Astrocyte of the hippocampus (primary cell): ENCODE measurements at regions not wholly inside any gene's neighbourhood (a gene's known extent, or its start where the extent isn't known, plus 50 kb on each side); places are given as distances from the start of the nearest gene placed in this dataset.
"Not testable (repeated sequence)": the region's sequence is repeated elsewhere in the genome, so short reads cannot be mapped to it uniquely, and the experiment has no call there.

Experiments
- DNase-seq: peaks from one replicate; pipeline ENCODE4 v3.0.0; 2011; ENCODE audit warnings: low read depth, low spot score

GRCh38 chr4:111031001-111031579 lies 408.2 kb upstream of the PITX2 start:
- no peak for DNase-seq

GRCh38 chr4:111031596-111031995 lies 408.7 kb upstream of the PITX2 start:
- no peak for DNase-seq

- no peak for DNase-seq
Observed at GRCh38 chr4:111037591-111038360, 414.9 kb upstream of the PITX2 start.

GRCh38 chr4:111040904-111041303 lies 418.0 kb upstream of the PITX2 start:
- DNase-seq = no peak

- no peak for DNase-seq
Observed at GRCh38 chr4:111043286-111043685, 420.4 kb upstream of the PITX2 start.

GRCh38 chr4:111045992-111046391 lies 423.1 kb upstream of the PITX2 start:
- no peak for DNase-seq

GRCh38 chr4:111046811-111047210 lies 423.9 kb upstream of the PITX2 start:
- DNase-seq = no peak

- no peak for DNase-seq
Observed at GRCh38 chr4:111048316-111048715, 425.4 kb upstream of the PITX2 start.

GRCh38 chr4:111064342-111064993 lies 441.6 kb upstream of the PITX2 start:
- DNase-seq = peak; percentile 58

GRCh38 chr4:111066001-111066400 lies 443.1 kb upstream of the PITX2 start:
- DNase-seq = no peak

GRCh38 chr4:111066447-111066846 lies 443.6 kb upstream of the PITX2 start:
- no peak for DNase-seq

GRCh38 chr4:111066887-111067286 lies 444.0 kb upstream of the PITX2 start:
- DNase-seq = peak; percentile 56

GRCh38 chr4:111068883-111069282 lies 446.0 kb upstream of the PITX2 start:
- DNase-seq = no peak

GRCh38 chr4:111070390-111070789 lies 447.5 kb upstream of the PITX2 start:
- DNase-seq = no peak

- DNase-seq = no peak
Observed at GRCh38 chr4:111074523-111075114, 451.7 kb upstream of the PITX2 start.

GRCh38 chr4:111076299-111076698 lies 453.4 kb upstream of the PITX2 start:
- not testable (repeated sequence) for DNase-seq

GRCh38 chr4:111108153-111108552 lies 485.3 kb upstream of the PITX2 start:
- DNase-seq = no peak

- DNase-seq = no peak
Observed at GRCh38 chr4:111113591-111113990, 490.7 kb upstream of the PITX2 start.

GRCh38 chr4:111115881-111116280 lies 493.0 kb upstream of the PITX2 start:
- no peak for DNase-seq

- no peak for DNase-seq
Observed at GRCh38 chr4:111120191-111120590, 497.3 kb upstream of the PITX2 start.

GRCh38 chr4:111126340-111126739 lies 503.5 kb upstream of the PITX2 start:
- no peak for DNase-seq

GRCh38 chr4:111127841-111128240 lies 505.0 kb upstream of the PITX2 start:
- no peak for DNase-seq

GRCh38 chr4:111128327-111128726 lies 505.4 kb upstream of the PITX2 start:
- no peak for DNase-seq
